ENCODE measurements at regions not wholly inside any gene's neighbourhood (a gene's known extent, or its start where the extent isn't known, plus 50 kb on each side); places are given as distances from the start of the nearest gene placed in this dataset.
"Not testable (repeated sequence)": the region's sequence is repeated elsewhere in the genome, so short reads cannot be mapped to it uniquely, and the experiment has no call there.

DNA sequence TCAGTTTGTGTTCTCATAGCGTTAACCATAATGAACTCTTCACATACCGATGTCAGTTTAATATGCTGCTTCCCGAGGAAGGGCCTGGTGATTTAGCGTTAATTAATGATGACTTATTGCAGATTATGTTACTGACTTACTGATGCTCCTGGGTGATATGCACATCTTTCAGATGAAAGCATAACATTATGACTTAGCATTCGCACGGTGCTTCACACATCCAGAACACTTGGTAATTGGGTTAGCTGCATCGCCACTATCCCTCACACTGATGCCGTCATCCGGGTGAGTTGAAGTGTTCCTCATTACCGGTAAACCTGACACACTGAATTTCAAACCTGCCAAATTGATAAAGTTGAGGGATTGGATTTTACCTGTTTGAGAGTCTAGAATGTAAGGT, 239.0 kb upstream of the PODXL start:
- DNase-seq (ENCODE audit: low spot score) = no peak

DNA sequence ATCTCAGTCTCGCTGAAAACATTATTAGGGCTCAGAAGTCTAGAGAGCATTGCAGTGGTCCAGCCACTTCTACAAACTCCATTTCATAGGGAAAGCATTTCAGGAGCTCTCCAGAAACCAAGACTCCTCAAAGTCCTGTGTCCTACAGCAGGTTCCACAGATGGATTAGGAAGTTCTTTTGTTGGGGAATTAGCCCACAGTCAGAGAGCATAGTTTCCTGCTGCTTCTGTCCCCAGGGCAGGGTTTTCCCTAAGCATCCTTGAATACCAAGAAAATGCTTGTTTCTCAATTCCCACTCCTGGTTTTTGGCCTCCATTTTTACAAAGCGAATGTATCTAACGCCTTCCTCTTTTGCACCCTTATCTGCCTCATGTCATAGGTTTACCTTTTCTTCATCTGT, 235.9 kb upstream of the PODXL start:
- DNase-seq (ENCODE audit: low spot score) = no peak

DNA sequence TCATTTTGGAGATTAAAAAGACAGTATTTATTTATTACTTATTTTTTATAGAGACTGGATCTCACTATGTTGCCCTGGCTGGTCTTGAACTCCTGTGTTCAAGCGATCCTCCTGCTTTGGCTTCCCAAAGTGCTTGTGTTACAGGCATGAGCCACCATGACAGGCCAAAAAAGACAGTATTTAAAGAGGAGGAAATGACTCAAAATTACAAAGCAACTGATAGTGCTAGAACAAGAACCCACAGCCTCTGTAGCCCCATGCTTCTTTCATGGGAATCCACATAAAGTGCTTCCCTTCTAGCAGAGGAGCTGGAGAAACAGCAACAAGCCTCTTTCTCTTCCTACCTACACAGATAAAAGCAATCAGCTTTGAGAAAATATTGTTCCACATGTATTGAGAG, 230.7 kb upstream of the PODXL start:
- DNase-seq (ENCODE audit: low spot score) = no peak

DNA sequence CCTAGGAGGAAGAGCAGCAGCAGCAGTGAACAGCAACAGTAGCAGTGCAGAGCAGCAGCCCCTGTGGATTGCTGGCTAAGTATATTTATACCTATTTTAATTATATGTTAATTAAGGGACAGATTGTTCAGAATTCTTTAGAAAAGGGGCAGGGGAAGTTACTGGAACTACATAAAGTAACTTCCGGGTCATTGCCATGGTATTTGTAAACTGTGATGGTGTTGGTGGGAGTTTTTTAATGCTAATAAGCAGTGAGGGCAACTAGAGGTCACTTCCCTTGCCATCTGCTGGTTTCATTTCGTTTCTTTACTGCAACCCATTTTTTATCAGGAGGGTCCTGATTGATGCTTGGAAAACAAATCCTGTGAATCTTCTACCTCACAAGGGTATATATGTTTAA, 229.8 kb upstream of the PODXL start:
- DNase-seq (ENCODE audit: low spot score) = no peak

DNA sequence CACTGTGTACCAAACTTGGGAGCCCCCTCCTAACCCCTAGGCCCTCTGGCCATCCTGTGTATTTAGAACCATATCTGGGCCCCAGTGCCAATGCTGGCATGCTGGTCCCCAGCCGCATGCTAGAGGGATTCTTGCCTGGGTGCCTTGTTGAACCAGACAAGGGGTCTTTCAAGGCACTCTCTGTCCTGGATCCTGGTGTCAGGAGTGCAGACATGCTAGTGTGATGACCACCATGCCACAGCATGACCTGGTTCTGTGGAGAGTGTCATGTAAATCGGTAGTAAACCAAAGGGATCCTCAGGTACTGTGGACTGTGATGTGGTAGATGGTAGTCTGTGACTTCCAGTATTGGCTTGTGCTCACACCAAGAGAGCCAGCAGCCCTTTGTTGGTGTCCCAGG, 222.2 kb upstream of the PODXL start:
- no peak for DNase-seq (ENCODE audit: low spot score)

DNA sequence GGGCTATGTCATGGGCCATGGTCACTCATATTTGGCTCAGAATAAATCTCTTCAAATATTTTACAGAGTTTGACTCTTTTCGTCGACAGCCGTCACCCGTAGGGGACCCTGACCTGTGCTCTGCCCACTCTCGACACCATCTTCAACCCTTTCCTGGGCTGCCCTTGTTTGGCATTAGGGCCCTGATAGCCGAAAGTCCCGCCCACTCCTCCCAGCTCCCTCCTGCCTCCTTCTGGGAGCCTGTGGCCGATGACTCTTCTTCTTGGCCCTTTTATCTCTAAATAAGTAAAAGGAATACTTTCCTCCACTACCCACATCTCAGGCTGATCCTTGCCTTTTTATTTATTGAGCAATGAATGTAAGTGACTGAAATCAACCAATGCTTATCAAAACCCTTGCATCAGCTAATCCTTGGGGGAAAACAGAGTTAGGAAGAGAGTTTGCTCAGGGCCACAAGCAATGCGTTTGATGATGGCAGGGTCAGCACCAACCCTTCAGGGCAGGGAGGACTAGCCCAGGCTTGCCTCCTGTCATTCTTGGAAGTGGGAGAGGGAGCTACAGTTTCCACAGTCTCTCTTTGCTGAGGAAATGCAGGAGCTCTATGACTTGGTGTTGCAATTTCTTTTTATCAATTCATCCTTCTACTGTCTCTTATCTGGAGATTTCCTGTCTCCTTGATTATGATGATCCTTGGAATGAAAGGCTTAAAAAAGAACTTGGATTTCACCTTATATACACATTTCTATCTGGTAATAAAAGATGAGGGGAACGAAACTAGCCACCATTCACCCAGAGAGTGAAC, 218.2 kb upstream of the PODXL start:
- DNase-seq (ENCODE audit: low spot score) = no peak

DNA sequence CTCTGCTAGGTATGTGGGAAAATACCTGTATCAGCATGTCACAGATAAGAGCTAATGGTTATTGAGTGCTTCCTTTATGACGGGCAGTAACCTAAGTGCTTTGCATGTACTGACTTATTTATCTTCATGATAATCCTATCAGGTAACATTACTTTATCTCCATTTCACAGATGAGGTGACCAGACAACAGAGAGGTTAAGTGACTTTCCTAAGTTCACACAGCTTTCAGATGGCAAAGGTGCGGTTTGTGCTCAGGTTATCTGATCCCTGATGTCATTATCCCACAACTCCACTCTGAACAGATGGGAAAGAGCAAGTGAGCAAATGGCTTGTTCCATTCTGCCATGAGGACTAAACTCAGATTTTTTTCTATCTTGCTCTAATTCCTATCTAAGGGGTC, 217.0 kb upstream of the PODXL start:
- DNase-seq (ENCODE audit: low spot score) = no peak

DNA sequence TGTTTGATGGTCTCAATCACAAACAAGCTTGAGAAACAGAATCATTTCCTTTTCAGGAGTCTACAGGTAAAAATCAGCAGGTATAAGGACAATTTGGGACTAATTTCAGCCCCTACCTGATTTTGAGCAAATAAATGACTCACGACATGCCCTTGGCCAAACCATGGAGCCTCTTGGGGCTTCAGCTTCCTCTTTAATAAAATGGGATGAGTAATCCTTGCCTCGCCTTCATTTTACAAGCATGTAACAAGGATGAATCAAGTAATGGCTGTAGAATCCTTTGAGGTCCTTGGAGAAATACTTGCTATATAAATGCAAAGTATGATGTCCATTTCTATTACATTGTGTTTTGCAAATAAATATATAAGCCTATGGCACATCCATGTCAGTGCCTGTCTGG, 212.8 kb upstream of the PODXL start:
- no peak for DNase-seq (ENCODE audit: low spot score)

DNA sequence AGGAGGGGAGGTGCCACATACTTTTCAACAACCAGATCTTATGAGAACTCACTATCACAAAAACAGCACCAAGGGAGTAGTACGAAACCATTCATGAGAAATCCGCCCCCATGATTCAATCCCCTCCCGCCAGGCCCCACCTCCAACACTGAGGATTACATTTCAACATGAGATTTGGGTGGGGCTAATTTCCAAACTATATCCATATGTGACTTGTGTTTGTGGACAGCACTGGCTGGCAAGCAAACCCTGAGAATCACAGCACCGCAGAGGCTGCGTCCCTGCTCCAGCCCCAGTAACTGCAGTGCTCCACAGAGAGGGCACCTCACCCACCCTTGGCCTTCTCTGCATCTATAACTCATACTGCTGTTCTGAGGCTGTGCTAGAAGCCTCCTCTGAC, 211.2 kb upstream of the PODXL start:
- DNase-seq (ENCODE audit: low spot score) = no peak

DNA sequence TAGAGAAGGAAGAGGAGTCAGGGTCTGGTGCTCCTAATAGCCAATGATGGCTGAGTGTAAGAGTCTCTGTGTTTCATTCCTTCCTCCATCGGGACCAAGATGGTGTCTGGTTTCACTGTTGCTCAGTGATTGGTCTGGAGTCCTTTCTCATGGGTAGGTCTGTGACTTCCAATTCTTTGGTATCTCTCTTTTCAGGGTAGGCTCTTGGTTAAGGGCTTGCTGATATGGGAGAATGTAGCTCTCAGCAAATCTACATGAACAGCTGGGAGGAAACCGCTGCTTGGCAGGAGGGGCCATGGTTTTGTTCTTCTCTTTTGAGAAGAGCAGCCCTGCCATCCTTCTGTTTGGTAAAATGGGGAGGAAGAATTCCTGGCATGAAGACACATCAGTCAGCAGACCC, 209.1 kb upstream of the PODXL start:
- DNase-seq (ENCODE audit: low spot score) = no peak

DNA sequence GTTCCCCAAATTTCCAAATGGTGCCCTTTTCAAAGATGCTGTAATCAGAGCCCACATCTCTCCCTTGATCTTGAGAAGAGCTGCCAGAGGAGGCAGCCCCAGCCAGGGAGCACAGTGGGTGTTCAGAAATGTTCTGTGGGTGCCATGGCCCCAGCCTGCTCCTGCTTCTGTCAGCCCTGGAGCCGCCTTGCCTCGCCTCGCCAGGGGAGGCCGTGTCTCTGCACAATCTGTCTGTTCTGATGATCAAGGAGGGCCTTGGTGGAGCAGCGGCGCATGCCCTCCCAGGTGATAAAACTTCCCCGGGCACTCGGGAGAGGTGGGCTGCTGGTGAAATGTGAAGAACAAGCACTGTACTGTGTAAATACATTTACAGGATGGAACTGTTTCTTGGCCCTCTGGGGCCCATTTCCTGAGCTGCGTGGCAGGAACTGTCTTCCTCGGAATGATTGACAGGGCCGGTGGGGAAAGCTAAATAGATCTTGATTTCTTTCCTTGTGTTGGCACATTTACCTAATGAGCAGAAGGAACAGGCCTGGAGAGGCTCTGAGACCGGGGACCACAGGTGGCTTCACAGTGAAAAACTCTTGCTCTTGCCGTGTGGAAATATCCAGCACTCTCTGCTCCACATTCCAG, 207.8 kb upstream of the PODXL start:
- DNase-seq (ENCODE audit: low spot score) = no peak

DNA sequence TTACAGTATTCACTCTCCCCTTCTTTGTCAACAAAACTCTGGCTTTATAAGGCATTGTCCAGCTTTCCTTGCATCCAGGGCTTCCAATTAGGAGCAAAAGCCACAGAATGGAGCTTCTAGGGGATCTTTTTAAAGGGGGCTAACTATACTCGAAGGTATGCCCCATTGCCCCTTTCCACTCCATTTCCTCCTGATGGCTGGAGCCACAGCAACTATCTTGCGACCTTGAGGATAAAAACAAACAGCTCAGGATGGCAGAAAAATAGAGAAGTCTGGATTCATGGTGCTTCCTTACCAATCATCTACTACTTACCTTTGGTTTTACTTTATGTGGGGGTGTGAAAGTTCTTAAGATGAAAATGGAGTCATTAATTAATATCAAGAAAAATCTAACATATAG, 206.3 kb upstream of the PODXL start:
- no peak for DNase-seq (ENCODE audit: low spot score)

DNA sequence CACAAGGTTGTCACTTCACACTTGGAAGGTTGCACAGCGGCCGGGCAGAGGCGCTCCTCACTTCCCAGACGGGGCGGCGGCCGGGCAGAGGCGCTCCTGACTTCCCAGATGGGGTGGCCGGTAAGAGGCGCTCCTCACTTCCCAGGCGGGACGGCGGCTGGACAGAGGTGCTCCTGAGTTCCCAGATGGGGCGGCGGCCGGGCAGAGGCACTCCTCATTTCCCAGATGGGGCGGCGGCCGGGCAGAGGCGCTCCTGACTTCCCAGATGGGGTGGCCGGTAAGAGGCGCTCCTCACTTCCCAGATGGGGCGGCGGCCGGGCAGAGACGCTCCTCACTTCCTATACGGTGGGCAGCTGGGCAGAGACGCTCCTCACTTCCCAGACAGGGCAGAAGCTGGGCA, 199.4 kb upstream of the PODXL start:
- DNase-seq (ENCODE audit: low spot score) = not testable (repeated sequence)

DNA sequence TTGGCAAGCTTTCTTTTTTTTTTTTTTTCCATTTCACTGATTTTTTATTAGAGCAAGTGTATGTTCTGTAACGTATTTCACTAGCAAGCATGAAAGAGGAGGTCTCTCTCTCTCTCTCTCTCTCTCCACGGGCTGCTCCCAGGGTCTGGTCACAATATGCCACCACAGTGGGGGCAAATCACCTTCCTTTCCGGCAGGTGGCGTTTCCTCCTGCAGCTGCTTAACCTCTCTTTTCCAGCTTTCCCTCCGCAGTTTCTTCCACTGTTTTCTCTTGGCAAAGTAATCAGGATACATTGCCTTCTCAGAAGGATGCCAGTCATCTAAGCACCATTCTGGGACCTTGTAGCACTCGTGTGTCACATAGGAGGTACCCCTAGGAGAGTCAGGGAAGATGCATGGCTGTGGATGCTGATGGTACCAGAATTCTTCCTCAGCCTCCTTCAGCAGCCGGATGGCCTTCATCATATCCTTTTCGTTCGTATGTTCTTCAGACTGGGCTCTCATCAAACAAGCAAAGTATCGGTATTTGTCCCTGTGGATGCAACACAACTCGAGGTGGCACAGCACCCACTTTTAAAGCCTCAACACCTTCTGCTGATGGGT, 197.3 kb upstream of the PODXL start:
- no peak for DNase-seq (ENCODE audit: low spot score)

DNA sequence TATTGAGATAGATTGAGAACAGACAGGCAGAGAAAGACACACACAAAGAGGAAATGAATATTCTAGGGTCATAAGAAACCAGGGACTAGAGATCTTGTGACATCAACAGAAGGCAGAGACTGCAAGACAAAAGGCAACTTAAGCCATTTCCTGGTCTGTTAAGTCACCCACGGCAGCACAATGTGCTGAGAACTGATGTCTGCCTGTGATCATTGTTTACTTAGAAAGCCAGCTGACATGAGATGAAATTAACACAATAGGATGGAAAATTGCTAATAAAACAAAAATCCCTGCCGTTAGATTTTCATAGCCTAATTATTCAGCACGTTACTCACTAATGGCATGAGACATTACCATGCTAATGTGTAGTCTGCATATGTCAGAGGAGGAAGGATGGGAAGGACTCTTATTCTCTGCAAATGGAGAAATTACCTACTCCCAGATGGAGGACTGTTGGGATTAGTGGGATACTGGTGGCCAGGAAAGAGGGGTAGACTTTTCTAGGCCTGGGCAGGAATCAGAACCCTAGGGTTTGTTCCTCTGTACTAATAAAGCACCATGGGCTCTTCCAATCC, 191.3 kb upstream of the PODXL start:
- DNase-seq (ENCODE audit: low spot score) = no peak

DNA sequence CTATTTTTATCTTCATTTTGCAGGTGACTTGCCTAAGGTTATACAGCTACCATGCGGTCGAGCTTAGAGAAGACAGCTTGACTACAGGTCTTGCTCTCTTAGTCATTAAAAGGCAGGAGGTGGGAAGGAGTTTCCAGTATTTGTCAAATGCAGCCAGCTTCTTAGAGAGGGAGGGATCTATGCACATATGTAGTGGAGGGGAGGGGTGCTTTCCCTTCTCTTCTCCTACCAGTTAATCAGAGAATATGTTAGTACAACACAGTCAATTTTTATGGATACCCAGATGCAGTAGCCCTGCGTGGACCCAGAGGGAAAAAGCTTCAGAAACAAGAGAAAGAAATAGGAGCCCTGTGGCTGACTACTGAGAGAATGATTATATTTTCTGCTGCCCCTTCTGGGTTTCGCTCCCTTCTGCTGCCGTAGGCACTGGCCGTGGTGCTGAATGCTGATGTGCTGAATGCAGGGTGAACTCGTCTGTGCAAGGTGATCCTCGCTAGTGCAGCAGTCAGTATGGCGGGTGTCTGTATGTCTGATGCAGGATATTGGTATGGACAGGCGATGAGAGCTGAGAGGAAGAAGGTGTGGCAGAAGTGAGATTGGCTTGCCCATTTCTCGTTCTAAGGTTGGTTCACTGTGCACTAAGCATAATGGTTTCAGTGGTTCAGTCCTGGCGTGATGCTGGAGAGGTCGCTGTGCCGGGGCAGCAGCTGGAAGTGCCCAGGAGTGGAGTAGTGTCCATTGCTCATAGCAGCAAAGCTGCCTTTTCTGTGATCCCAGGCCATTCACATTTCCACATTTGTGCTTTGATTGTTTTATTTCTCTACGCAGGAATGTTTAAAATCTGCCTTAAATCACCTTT, 189.2 kb upstream of the PODXL start:
- DNase-seq (ENCODE audit: low spot score) = no peak

DNA sequence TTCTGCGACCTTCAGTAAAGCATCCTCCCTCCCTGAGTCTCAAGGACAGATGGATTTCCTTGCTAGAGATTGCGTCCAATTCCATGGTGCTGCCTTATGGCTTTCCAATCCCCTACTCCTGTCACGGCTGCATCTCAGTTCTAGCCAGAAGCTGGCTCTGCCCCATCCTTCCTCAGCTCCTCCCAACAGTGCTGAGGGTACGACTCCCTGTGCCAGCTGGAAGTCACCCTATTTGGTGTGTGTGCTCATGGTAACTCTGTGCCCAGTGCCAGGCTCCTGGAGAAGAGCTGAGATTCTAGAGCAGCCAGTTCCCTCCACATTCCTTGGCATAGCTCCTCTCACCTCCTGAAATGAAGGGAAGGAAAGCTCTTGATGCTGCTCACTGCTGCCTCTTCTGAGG, 185.0 kb upstream of the PODXL start:
- no peak for DNase-seq (ENCODE audit: low spot score)

DNA sequence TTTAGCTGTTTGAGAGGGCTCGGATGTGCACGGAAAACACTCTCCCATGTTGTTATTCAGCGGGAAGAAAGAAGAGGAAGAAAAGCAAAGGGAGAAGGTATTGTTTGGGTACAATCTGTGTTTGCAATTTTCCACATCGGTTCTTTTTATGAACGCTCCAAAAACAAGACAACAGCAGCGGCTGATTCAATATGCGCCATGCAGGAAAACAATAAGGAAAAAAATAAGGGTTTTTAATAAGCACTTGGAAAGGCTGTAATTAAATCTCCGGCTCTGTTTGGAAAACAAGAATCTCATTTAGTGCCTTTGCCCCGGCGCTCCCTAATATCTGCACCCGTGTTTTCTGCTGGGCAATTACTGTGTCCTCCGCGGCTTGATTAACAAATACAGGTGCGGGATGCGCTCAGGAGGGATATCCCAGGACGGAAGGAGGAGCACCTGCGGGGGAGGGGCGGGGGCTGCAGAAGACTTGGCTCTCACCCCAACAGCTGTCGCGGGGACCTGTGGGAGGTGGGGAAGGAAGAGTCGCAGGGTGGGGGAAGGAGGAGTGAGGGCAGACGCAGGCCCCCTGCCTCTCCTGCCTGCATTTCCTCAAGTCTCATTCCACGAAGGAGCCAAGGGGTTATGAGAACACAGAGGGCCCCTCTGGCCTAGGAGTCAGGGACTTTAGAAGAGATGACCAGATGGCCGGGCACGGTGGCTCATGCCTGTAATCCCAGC, 181.5 kb upstream of the PODXL start:
- DNase-seq (ENCODE audit: low spot score) = no peak

DNA sequence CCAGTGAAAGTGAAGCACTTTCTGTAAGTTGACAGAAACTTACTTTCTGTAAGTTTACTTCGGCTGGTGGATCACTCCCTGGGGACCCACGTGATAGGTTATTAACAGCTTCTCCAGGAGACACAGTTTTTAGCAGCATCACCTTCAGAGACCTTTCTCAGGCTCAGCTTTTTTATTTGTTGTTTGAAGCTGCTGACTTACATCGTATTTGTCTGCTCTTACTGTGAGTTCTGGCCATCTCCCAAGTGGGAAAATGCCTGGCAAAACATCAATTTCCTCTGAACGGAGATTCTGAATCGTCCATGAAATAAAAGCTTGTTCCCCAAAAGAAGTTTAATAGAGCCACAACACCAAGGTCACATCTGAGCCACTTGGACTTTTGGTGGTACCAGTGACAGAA, 178.7 kb upstream of the PODXL start:
- no peak for DNase-seq (ENCODE audit: low spot score)

DNA sequence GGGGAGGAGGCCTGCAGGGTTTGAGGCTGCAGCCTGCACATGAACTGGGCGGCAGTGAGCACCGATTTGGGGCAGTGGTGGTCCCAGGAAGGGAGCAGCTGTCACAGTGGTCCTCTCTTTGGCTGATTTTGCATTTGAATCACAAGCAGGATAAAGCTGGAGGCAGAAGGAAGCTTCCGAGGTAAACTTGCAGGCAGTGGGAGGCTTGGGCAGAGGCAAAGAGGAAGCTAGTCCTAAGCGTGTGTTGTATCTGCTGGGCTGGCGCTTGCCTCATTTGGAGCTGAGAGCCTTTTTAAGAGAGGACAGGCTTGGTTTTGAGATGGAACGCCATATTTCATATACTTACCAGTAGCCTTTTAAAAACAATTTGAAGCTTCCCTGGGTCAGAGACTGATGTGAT, 177.2 kb upstream of the PODXL start:
- DNase-seq (ENCODE audit: low spot score) = no peak

DNA sequence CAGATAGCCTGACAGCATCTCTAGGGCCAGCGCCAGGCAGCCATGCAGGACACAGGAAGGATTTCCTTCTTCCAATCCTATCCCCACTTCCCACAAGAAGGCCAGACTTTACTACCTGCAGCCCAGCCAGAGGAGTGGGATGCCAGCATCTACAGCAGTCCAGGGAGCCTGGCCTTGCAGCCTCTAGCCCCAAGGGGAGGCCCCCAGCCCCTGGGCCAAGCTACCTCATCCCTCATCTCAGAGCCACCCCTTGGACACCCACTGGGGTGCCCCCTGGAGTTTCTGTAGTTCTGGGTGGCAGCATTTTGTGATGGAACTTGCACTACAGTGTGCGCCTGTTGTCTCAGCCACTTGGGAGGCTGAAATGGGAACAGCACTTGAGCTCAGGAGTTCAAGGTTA, 170.8 kb upstream of the PODXL start:
- no peak for DNase-seq (ENCODE audit: low spot score)

DNA sequence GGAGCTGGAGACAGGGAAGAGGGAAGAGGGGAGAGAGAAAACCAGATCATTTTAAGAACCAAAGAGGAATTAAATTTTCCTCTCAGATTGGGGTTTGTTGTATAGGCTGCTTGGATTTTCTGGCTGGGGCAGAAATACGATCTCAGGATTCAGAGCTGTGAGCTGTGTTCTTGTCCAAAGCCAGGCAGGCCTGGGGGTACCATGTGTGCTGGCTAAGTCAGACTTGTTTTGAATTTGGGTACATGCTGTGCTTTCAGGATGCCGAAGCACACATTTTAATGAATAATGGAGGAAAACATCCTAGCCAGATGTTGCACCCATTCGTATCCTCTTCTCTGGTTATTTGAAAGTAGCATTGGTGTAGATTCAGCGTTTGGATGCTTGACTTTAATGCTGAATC, 170.3 kb upstream of the PODXL start:
- no peak for DNase-seq (ENCODE audit: low spot score)

Measured in CD4-positive, alpha-beta T cell treated with Interleukin-6 at 100 ng/mL for 8 hours (primary cell).